ENCODE measurements at regions not wholly inside any gene's neighbourhood (a gene's known extent, or its start where the extent isn't known, plus 50 kb on each side); places are given as distances from the start of the nearest gene placed in this dataset.

DNA sequence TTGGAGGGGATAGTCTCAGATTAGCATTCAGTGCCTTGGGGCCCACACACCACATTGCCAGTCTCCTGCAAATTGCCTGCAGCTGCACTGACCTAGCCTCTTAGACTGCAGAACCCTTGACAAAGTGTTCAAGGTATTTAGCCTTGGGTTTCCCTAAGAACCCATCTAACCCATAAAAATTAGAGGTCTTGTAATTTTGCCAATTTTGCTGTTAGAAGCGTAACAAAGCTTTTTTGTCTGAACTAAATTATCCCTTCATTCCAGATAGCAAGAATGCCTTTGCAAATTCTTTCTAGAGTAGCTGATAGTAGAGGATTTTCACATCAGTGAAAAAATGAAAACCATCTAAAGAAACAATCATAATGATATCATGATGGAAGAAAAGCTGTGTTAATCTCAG is 74.0 kb upstream of the CCNG1 start:
- Histone ChIP-seq H3K9me3 (no peaks in the 10 kb centered on the region), H3K27me3 (no peaks in the 10 kb centered on the region), H3K4me1 (ENCODE audit: control insufficient read depth in 1 of 2, insufficient read depth in 1 of 2, low read depth in 1 of 2, low read length in 1 of 2) (peaks cover 0 to 8% of the 10 kb centered on the region in 2 experiments), H3K4me3 (ENCODE audit: low read depth in 1 of 2, low read length in 1 of 2) (no peak overlapping the region), H3K27ac (no peak overlapping the region), H3K36me3 (no peaks in the 10 kb centered on the region)
- TF ChIP-seq, protein P1, sequence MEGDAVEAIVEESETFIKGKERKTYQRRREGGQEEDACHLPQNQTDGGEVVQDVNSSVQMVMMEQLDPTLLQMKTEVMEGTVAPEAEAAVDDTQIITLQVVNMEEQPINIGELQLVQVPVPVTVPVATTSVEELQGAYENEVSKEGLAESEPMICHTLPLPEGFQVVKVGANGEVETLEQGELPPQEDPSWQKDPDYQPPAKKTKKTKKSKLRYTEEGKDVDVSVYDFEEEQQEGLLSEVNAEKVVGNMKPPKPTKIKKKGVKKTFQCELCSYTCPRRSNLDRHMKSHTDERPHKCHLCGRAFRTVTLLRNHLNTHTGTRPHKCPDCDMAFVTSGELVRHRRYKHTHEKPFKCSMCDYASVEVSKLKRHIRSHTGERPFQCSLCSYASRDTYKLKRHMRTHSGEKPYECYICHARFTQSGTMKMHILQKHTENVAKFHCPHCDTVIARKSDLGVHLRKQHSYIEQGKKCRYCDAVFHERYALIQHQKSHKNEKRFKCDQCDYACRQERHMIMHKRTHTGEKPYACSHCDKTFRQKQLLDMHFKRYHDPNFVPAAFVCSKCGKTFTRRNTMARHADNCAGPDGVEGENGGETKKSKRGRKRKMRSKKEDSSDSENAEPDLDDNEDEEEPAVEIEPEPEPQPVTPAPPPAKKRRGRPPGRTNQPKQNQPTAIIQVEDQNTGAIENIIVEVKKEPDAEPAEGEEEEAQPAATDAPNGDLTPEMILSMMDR (IDR thresholded peaks at IDR 0.05), result no peak

DNA sequence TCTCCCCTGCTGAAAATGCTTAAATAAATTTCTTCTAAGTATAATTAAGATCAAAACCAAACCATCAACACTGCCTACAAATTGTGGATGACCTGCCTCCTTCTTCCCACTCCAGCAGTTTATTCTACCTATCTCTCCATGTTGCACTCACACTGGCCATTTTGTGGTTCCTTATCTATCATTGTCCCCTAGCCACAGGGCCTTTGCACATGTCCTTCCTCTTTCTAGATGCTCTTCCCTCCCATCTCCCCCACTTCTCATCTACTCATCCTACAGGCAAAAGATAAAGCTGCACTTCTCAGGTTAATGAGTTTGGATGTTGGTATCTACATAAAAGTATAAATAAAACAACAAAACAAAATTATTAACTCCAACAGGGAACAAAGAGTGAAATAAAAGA is 70.6 kb upstream of the CCNG1 start:
- Histone ChIP-seq H3K4me3 (ENCODE audit: low read depth in 1 of 2, low read length in 1 of 2) (no peak overlapping the region), H3K9me3 (no peaks in the 10 kb centered on the region), H3K4me1 (ENCODE audit: control insufficient read depth in 1 of 2, insufficient read depth in 1 of 2, low read depth in 1 of 2, low read length in 1 of 2) (no peaks in the 10 kb centered on the region), H3K27ac (no peak overlapping the region), H3K27me3 (no peaks in the 10 kb centered on the region), H3K36me3 (no peaks in the 10 kb centered on the region)
- TF ChIP-seq, protein P1 (IDR thresholded peaks at IDR 0.05), result no peak

DNA sequence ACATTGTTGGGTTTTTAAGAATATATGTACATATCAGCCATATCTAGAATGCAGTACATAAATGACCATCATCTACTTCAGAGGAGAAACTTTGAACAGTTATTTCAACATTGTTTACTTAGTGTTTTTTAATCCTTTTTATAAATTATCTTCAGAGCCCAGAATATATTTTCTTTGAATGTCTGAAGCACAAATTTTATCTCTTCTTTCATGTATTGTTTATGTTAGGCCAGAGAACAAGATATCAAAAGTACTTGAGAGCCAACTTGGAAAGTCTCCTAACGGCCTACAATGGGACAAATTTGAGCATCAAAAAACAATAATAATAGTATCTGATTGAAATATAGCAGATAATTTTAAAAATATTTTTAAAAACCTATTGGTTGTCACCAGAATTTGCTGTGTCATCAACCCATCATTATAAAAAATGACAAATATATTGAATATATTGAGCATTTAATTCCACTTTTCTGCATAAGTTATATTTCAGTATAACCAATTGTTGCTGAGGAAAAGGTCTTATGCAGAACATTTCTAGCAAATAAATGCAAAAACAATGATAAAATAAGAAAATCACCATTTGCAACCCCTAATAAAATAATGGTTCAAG is 67.5 kb upstream of the CCNG1 start:
- TF ChIP-seq, protein P1 (IDR thresholded peaks at IDR 0.05), result no peak

DNA sequence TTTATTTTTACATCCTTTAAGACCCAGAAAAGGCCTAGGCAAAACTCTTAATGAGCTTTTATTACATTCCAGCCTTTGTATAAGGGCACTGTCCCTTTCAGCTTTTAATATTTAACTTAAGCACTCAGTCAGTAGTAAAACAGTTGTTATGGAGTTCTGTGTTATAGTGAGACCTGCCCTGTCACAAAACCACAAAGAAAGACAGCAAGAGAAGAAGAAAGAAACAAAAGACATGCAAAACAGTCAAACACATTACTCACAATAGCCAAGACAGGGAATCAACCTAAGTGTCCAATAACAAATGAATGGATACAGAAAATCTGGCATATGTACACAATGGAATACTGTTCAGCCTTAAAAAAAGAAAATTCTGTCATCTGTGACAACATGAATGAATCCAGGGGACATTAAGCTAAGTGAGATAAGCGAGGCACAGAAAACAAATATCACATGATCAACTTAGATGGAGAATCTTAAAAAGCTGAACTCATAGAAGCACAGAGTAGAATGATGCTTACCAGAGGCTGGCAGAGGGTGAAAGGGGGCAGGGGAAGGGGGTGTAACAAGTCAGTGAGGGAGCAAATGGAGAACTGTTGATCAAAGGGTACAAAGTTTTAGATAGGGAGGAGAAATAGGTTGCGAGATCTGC is 63.8 kb upstream of the CCNG1 start:
- Histone ChIP-seq H3K4me1 (ENCODE audit: control insufficient read depth in 1 of 2, insufficient read depth in 1 of 2, low read depth in 1 of 2, low read length in 1 of 2) (no peaks in the 10 kb centered on the region), H3K27me3 (no peaks in the 10 kb centered on the region), H3K9me3 (no peaks in the 10 kb centered on the region), H3K27ac (no peak overlapping the region), H3K4me3 (ENCODE audit: low read depth in 1 of 2, low read length in 1 of 2) (no peak overlapping the region), H3K36me3 (no peaks in the 10 kb centered on the region)
- TF ChIP-seq, protein P1 (IDR thresholded peaks at IDR 0.05), result no peak

More for the DNA sequence above, 67.5 kb upstream of the CCNG1 start:
- H3K27ac ChIP-seq, result no peak overlapping the region
- H3K27me3 ChIP-seq, result no peaks in the 10 kb centered on the region
- no peaks in the 10 kb centered on the region for H3K36me3 ChIP-seq
- no peaks in the 10 kb centered on the region for H3K4me1 ChIP-seq (ENCODE audit: control insufficient read depth in 1 of 2, insufficient read depth in 1 of 2, low read depth in 1 of 2, low read length in 1 of 2)
- H3K4me3 ChIP-seq (ENCODE audit: low read depth in 1 of 2, low read length in 1 of 2), result no peak overlapping the region
- no peaks in the 10 kb centered on the region for H3K9me3 ChIP-seq

DNA sequence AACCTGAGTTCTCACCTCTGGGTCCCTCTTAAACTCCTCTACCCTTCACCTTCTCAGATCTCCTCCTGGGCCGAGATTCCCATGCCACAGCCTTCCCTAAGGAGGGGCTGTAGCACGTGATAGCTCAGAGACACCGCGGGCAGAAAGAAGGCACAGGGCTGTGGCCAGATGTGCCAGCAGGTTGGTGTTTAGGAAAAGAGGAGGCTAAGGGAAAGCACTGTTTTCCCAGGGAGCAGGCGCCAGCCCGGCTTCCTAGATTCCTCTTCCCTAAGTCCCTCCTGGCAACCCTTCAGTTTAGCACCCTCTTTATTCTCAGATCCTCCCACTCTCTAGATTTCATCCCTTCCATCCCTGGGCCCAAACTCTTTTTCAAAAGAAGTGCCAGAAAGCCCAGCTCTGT is 59.4 kb upstream of the CCNG1 start:
- Histone ChIP-seq H3K27ac (no peak overlapping the region), H3K4me3 (ENCODE audit: low read depth in 1 of 2, low read length in 1 of 2) (no peak overlapping the region), H3K36me3 (no peaks in the 10 kb centered on the region), H3K9me3 (no peaks in the 10 kb centered on the region), H3K27me3 (no peaks in the 10 kb centered on the region), H3K4me1 (ENCODE audit: control insufficient read depth in 1 of 2, insufficient read depth in 1 of 2, low read depth in 1 of 2, low read length in 1 of 2) (no peaks in the 10 kb centered on the region)
- TF ChIP-seq, protein P1 (IDR thresholded peaks at IDR 0.05), result no peak

Measured in neutrophil (primary cell).